ENCODE measurements at regions not wholly inside any gene's neighbourhood (a gene's known extent, or its start where the extent isn't known, plus 50 kb on each side); places are given as distances from the start of the nearest gene placed in this dataset.
"Not testable (repeated sequence)": the region's sequence is repeated elsewhere in the genome, so short reads cannot be mapped to it uniquely, and the experiment has no call there.

DNA sequence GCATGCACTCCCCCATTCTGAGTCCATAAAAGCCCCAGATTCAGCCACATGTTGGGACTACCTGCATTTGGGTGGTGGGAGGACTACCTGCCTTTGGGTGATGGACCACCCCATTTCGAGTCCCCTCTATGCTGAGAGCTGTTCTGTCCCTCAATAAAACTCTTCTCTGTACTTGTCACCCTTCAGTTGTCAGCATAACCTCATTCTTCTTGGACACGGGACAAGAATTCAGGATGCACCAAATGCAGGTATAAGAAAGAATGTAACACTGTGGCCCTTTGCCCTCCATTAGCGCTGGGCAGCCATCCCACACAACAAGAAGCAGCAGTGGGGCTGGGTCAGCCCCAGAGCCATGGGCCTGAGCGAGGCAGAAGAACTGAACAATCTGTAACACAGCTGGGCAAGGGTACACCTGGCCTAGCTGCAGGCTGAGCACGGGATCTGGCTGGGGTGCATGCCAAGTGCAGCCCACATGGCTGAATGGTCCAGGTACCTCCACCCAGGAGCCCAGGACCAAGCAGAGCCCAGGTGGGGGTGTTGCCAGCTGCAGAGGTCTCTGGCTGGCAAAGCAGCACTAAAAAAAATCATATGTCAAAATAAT lies 1344.3 kb upstream of the LRRTM3 start:
- no peak for DNase-seq

- DNase-seq, result no peak
Measured at GRCh38 chr10:65602182-65602865, 1323.5 kb upstream of the LRRTM3 start.

DNA sequence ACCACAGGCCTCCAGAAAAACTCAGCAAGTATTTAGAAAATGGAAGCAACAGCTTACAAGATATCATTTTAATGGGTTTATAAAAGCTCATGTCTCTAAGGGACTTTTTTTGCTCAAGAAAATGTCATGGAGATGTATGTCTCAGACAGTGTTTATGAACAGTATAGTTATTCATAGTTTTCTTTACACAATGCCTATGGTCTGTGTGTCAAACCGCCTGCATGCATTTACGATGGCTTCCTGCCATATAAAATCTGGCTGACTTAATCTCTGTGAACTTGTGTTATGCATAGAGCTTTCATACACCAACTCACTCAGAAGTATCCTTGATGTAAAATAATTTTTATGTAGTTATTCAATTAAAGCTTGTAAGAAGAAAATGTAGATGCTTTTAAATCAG lies 1314.2 kb upstream of the LRRTM3 start:
- DNase-seq, result no peak

- DNase-seq, result no peak
Measured at GRCh38 chr10:65614956-65615565, 1310.8 kb upstream of the LRRTM3 start.

- DNase-seq, result no peak
Measured at GRCh38 chr10:65618126-65618525, 1307.7 kb upstream of the LRRTM3 start.

- no peak for DNase-seq
Measured at GRCh38 chr10:65620404-65621048, 1305.3 kb upstream of the LRRTM3 start.

- no peak for DNase-seq
Measured at GRCh38 chr10:65622608-65623007, 1303.2 kb upstream of the LRRTM3 start.

- DNase-seq, result no peak
Measured at GRCh38 chr10:65628493-65629139, 1297.2 kb upstream of the LRRTM3 start.

DNA sequence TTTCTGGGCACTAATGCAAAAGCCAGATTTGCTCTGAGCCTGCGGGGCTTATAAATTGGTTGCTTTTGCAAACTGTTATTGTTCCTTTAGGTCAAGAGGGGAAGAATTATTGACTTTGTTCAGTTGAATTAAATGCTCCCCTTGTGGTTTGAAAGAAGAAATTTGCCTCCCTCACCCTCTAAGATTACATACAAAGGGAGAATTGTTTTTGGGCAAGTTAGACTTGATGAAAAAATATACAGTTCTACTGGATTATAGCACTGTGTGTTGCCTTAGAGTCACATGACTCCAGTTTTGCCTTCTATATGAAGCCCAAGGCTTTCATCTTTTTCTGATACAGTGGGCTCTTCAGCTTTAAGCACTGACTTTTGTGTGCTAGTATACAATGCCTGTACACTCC lies 1265.8 kb upstream of the LRRTM3 start:
- DNase-seq, result no peak

GRCh38 chr10:65670087-65670486 lies 1255.7 kb upstream of the LRRTM3 start:
- no peak for DNase-seq

- DNase-seq, result not testable (repeated sequence)
Measured at GRCh38 chr10:65670596-65670995, 1255.2 kb upstream of the LRRTM3 start.

DNA sequence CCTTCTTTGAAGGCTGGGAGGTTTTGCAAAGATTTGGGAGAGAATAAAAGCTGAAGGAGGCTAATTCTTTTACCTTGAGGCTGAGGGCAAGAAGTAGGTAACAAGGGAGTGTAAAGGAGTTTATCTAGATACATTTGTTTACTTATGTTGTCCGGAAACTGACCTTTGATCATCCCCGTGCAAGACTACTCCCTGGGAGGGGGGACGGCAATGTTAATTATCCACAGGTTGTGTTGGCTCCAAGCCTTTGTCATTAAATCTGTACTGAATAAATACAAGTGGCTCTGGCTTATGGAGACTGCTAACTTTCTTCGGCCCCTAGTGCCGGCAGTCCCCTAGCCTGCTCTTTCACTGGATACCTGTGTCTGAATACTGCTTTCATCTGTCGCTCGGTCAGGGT lies 1250.6 kb upstream of the LRRTM3 start:
- no peak for DNase-seq

DNA sequence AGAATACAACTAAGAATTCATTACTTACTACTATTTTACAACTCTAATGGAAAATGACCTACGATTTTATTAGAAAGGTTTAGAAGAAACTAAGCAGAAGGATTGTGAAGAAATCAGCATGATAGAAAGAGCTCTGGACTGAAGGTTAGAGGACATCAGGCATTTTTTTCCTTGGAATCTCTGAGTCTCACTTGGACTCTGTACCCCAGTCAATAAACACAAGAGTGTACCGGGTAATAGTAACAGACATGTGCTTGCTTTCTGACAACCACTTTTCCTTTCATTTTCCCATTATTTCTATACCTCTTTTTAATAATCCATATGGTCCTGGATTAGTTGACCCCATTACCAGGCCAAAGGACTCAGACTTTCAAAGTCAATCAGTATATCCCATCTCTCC lies 1240.9 kb upstream of the LRRTM3 start:
- no peak for DNase-seq

- DNase-seq, result no peak
Measured at GRCh38 chr10:65701168-65701776, 1224.6 kb upstream of the LRRTM3 start.

GRCh38 chr10:65708057-65708456 lies 1217.8 kb upstream of the LRRTM3 start:
- DNase-seq, result no peak

GRCh38 chr10:65710306-65710705 lies 1215.5 kb upstream of the LRRTM3 start:
- DNase-seq, result no peak

DNA sequence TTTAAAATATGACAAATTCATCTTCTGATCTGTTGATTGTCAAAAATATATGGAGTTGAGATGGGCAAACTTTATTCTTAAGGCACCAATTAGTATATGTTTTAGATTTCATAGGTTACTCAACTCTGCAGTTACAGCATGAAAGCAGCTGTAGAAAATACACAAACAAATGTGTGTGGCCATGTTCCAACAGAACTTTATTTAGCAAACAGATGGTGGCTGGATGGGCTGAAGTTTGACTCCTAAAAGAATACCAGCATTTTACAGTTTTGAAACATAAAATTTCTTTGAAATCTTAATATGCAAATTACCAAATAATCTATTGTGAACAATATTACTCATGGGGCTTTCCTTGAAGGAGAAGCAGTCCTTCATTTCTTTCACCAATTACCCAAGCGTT lies 1206.0 kb upstream of the LRRTM3 start:
- DNase-seq, result no peak

GRCh38 chr10:65720901-65721300 lies 1204.9 kb upstream of the LRRTM3 start:
- DNase-seq, result no peak

GRCh38 chr10:65723525-65723924 lies 1202.3 kb upstream of the LRRTM3 start:
- DNase-seq, result no peak

- no peak for DNase-seq
Measured at GRCh38 chr10:65735382-65735781, 1190.5 kb upstream of the LRRTM3 start.

DNA sequence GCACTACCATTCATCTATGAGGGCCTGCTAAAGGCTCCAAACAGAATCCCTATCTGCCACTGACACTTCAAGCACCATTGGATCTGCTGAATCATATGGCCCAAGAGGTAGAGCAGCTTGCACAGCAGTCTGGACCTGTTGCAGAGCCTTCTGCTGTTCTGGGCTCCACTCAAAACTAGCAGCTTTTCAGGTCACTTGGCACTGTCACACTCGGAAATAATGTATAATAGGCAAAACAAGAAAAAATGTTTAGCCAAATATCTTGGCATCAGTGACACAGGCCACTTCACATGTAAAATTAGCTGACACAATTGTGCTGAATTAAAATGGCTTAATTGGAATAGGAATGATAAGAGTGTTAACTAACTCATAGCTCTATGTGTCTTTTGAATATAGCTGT lies 1182.9 kb upstream of the LRRTM3 start:
- no peak for DNase-seq

DNA sequence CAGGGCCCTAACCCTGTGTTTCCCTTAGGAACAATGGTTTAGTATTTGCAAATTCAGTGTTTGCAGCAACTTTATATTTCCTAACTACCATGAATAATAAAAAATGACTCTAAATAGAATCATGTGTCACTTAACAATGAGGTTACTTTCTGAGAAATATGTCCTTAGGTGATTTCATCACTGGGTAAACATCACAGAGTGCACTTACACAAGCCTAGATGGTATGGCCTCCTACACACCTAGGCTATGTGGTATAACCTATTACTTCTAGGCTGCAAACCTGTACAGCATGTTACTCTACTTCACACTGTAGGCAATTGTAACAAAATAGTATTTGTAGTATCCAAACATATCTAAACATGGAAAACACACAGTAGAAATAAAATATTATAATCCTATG lies 1174.6 kb upstream of the LRRTM3 start:
- no peak for DNase-seq

DNA sequence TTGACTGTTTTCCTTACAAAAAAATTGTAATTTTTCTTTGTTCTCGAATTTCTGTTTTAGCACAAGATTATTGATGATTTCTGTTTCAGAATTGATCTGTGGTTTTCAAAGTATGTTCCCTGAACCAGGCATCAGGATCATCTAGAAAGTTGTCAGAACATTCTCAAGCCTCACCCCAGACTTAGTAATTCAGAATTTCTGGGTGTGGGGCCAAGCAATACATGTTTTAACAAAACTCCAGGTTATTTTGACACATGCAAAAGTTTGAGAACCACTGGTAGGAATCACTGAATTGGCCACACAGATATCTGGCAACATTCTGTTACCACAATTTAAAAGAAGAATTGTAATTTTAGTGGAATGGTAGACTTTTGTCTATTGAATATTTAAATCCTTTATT lies 1173.9 kb upstream of the LRRTM3 start:
- DNase-seq, result no peak

Measured in CD4-positive, alpha-beta T cell treated with Interleukin-6 for 4 hours (primary cell).